ENCODE measurements at regions not wholly inside any gene's neighbourhood (a gene's known extent, or its start where the extent isn't known, plus 50 kb on each side); places are given as distances from the start of the nearest gene placed in this dataset.
"Not testable (repeated sequence)": the region's sequence is repeated elsewhere in the genome, so short reads cannot be mapped to it uniquely, and the experiment has no call there.

- DNase-seq; H3K27me3 ChIP-seq; H3K4me3 ChIP-seq; H3K9me3 ChIP-seq; H3K27ac ChIP-seq; intact Hi-C loops (cut with DNase I); H3K4me1 ChIP-seq (ENCODE audit: insufficient read depth); H3K36me3 ChIP-seq: not testable (repeated sequence)
- WGBS, 3 donors, result no CpG with 5 or more reads among the region's 7 CpGs
Measured at GRCh38 chr1:149338698-149339097, 136.1 kb upstream of the NBPF19 start.

- H3K36me3 ChIP-seq; DNase-seq; H3K4me1 ChIP-seq (ENCODE audit: insufficient read depth); H3K4me3 ChIP-seq; H3K27me3 ChIP-seq; H3K9me3 ChIP-seq; H3K27ac ChIP-seq; intact Hi-C loops (cut with DNase I): not testable (repeated sequence)
- WGBS, 3 donors, result no CpG with 5 or more reads among the region's 1 CpG
Measured at GRCh38 chr1:149349448-149349847, 125.4 kb upstream of the NBPF19 start.

- no CpG with 5 or more reads among the region's 1 CpG for WGBS, 3 donors
- H3K36me3 ChIP-seq; H3K4me3 ChIP-seq; H3K4me1 ChIP-seq (ENCODE audit: insufficient read depth); H3K27me3 ChIP-seq; H3K27ac ChIP-seq; H3K9me3 ChIP-seq; DNase-seq; intact Hi-C loops (cut with DNase I): not testable (repeated sequence)
Measured at GRCh38 chr1:149352205-149352604, 122.6 kb upstream of the NBPF19 start.

GRCh38 chr1:149354579-149354978 lies 120.3 kb upstream of the NBPF19 start:
- H3K36me3 ChIP-seq; intact Hi-C loops (cut with DNase I); H3K4me3 ChIP-seq; H3K9me3 ChIP-seq; DNase-seq; H3K4me1 ChIP-seq (ENCODE audit: insufficient read depth); H3K27ac ChIP-seq; H3K27me3 ChIP-seq: not testable (repeated sequence)
- no CpG with 5 or more reads among the region's 2 CpGs for WGBS, 3 donors

GRCh38 chr1:149355748-149356147 lies 119.1 kb upstream of the NBPF19 start:
- H3K4me1 ChIP-seq (ENCODE audit: insufficient read depth); DNase-seq; H3K27ac ChIP-seq; H3K36me3 ChIP-seq; intact Hi-C loops (cut with DNase I); H3K4me3 ChIP-seq; H3K27me3 ChIP-seq; H3K9me3 ChIP-seq: not testable (repeated sequence)
- WGBS, 3 donors, result no CpG with 5 or more reads among the region's 1 CpG

GRCh38 chr1:149356152-149356551 lies 118.7 kb upstream of the NBPF19 start:
- DNase-seq; H3K27me3 ChIP-seq; H3K36me3 ChIP-seq; intact Hi-C loops (cut with DNase I); H3K27ac ChIP-seq; H3K4me1 ChIP-seq (ENCODE audit: insufficient read depth); H3K9me3 ChIP-seq; H3K4me3 ChIP-seq: not testable (repeated sequence)
- no CpG with 5 or more reads among the region's 4 CpGs for WGBS, 3 donors

- intact Hi-C loops (cut with DNase I); H3K27me3 ChIP-seq; DNase-seq; H3K36me3 ChIP-seq; H3K4me1 ChIP-seq (ENCODE audit: insufficient read depth); H3K27ac ChIP-seq; H3K4me3 ChIP-seq; H3K9me3 ChIP-seq: not testable (repeated sequence)
- WGBS, 3 donors, result no CpG with 5 or more reads among the region's 3 CpGs
Measured at GRCh38 chr1:149360351-149360750, 114.5 kb upstream of the NBPF19 start.

GRCh38 chr1:149361310-149361709 lies 113.5 kb upstream of the NBPF19 start:
- DNase-seq; intact Hi-C loops (cut with DNase I); H3K4me1 ChIP-seq (ENCODE audit: insufficient read depth); H3K27me3 ChIP-seq; H3K36me3 ChIP-seq; H3K4me3 ChIP-seq; H3K9me3 ChIP-seq; H3K27ac ChIP-seq: not testable (repeated sequence)
- no CpG with 5 or more reads among the region's 2 CpGs for WGBS, 3 donors

- intact Hi-C loops (cut with DNase I), result not testable (repeated sequence)
Measured at GRCh38 chr1:149364188-149364981, 110.5 kb upstream of the NBPF19 start.

GRCh38 chr1:149366402-149366801 lies 108.4 kb upstream of the NBPF19 start:
- DNase-seq; H3K27ac ChIP-seq; H3K9me3 ChIP-seq; H3K27me3 ChIP-seq; H3K4me1 ChIP-seq (ENCODE audit: insufficient read depth); H3K4me3 ChIP-seq; H3K36me3 ChIP-seq; intact Hi-C loops (cut with DNase I): not testable (repeated sequence)
- WGBS, 3 donors, result 94 to 100% (median 100%) methylated on average over 1 of the region's 1 CpG

More at GRCh38 chr1:149364188-149364981, 110.5 kb upstream of the NBPF19 start:
- not testable (repeated sequence) for H3K27me3 ChIP-seq; DNase-seq; H3K27ac ChIP-seq; H3K9me3 ChIP-seq; H3K36me3 ChIP-seq; H3K4me1 ChIP-seq (ENCODE audit: insufficient read depth); H3K4me3 ChIP-seq
- no CpG with 5 or more reads among the region's 1 CpG for WGBS, 3 donors

GRCh38 chr1:149367472-149368044 lies 107.3 kb upstream of the NBPF19 start:
- H3K4me3 ChIP-seq; H3K9me3 ChIP-seq; H3K36me3 ChIP-seq; H3K4me1 ChIP-seq (ENCODE audit: insufficient read depth); intact Hi-C loops (cut with DNase I); DNase-seq; H3K27ac ChIP-seq; H3K27me3 ChIP-seq: not testable (repeated sequence)
- 2 to 36% (median 11%) methylated on average over 2 of the region's 3 CpGs for whole genome bisulfite sequencing, 3 donors

- H3K36me3 ChIP-seq; H3K9me3 ChIP-seq; DNase-seq; H3K27ac ChIP-seq; intact Hi-C loops (cut with DNase I); H3K4me3 ChIP-seq; H3K4me1 ChIP-seq (ENCODE audit: insufficient read depth); H3K27me3 ChIP-seq: not testable (repeated sequence)
- WGBS, 3 donors, result 75 to 89% (median 84%) methylated on average over 1 of the region's 1 CpG
Measured at GRCh38 chr1:149368337-149368736, 106.5 kb upstream of the NBPF19 start.

Data from ovary (tissue), 7 donors.